ENCODE measurements at regions not wholly inside any gene's neighbourhood (a gene's known extent, or its start where the extent isn't known, plus 50 kb on each side); places are given as distances from the start of the nearest gene placed in this dataset.

DNA sequence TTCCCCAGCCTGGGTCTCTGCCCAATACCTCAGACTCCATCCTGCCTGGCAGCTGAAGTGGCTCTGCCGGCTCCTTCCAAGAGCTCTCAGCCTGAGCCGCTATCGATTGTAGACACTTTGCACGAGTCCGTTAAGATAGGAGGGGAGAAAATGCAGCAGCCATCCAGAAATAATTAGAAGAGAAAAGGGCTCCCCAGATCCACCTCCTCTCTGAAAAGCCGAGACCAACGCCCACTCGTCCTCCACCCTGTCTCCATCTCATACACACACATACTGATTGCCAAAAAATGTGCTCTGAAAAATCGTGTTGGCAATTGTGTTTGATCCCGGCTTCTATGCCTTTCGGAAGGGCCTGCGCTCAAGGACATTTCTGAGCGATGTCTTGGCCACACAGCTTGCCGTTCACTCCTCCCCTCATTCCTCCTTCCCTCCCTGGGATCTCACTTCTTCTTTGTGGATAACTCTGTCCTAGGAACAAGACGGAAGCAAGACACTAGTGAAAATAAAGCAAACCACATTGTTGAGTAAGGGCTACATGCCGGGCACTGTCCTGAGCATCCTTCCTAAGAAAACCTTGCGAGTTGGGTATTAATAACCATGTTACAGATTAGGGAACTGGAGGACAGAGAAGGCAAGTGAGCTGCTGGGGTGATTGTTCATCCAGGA, 372.8 kb upstream of the MYT1L start:
- Histone ChIP-seq H3K36me3 (ENCODE audit: control insufficient read depth, insufficient read depth, low read length) (no peaks in the 10 kb centered on the region), H3K9me3 (ENCODE audit: control insufficient read depth, insufficient read depth, low read depth, low read length) (no peaks in the 10 kb centered on the region), H3K4me1 (ENCODE audit: control insufficient read depth, extremely low read depth, insufficient read depth, low read length) (no peaks in the 10 kb centered on the region), H4K20me1 (ENCODE audit: control insufficient read depth, extremely low read depth, insufficient read depth, low read length) (no peaks in the 10 kb centered on the region), H3K79me2 (ENCODE audit: control insufficient read depth, insufficient read depth, low read length) (no peaks in the 10 kb centered on the region), H3K4me3 (replicated peaks in 1 of 4; ENCODE audit: control extremely low read depth in 1 of 4, insufficient read depth in 1 of 4, low read depth in 3 of 4, low read length in 4 of 4) (no peak overlapping the region), H2AFZ (ENCODE audit: low read length) (no peak overlapping the region), H3K27me3 (ENCODE audit: control insufficient read depth, insufficient read depth, low read length) (no peaks in the 10 kb centered on the region), H3K4me2 (ENCODE audit: extremely low read depth, insufficient read depth, low read length) (no peak overlapping the region), H3K27ac (ENCODE audit: insufficient read depth, low read length) (no peak overlapping the region), H3K9ac (ENCODE audit: insufficient read depth, low read length) (no peak overlapping the region)
- DNase-seq (ENCODE audit: low read depth in 2 of 2): no peak
- TF ChIP-seq, protein P1, sequence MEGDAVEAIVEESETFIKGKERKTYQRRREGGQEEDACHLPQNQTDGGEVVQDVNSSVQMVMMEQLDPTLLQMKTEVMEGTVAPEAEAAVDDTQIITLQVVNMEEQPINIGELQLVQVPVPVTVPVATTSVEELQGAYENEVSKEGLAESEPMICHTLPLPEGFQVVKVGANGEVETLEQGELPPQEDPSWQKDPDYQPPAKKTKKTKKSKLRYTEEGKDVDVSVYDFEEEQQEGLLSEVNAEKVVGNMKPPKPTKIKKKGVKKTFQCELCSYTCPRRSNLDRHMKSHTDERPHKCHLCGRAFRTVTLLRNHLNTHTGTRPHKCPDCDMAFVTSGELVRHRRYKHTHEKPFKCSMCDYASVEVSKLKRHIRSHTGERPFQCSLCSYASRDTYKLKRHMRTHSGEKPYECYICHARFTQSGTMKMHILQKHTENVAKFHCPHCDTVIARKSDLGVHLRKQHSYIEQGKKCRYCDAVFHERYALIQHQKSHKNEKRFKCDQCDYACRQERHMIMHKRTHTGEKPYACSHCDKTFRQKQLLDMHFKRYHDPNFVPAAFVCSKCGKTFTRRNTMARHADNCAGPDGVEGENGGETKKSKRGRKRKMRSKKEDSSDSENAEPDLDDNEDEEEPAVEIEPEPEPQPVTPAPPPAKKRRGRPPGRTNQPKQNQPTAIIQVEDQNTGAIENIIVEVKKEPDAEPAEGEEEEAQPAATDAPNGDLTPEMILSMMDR (conservative IDR thresholded peaks at IDR 0.05 in 1 of 2, IDR thresholded peaks at IDR 0.05 in 1 of 2; ENCODE audit: low read depth in 1 of 2, low read length in 2 of 2): no peak
- no peak for TF ChIP-seq EZH2 (IDR thresholded peaks at IDR 0.05; ENCODE audit: low read length, missing control alignments)

- H3K27ac ChIP-seq (ENCODE audit: insufficient read depth, low read length): no peak overlapping the region
- H3K27me3 ChIP-seq (ENCODE audit: control insufficient read depth, insufficient read depth, low read length): no peaks in the 10 kb centered on the region
- H2AFZ ChIP-seq (ENCODE audit: low read length): no peak overlapping the region
- H4K20me1 ChIP-seq (ENCODE audit: control insufficient read depth, extremely low read depth, insufficient read depth, low read length): no peaks in the 10 kb centered on the region
- no peaks in the 10 kb centered on the region for H3K9me3 ChIP-seq (ENCODE audit: control insufficient read depth, insufficient read depth, low read depth, low read length)
- H3K4me3 ChIP-seq (replicated peaks in 1 of 4; ENCODE audit: control extremely low read depth in 1 of 4, insufficient read depth in 1 of 4, low read depth in 3 of 4, low read length in 4 of 4): no peak overlapping the region
- DNase-seq (ENCODE audit: low read depth in 2 of 2): no peak
- H3K4me2 ChIP-seq (ENCODE audit: extremely low read depth, insufficient read depth, low read length): no peak overlapping the region
- no peaks in the 10 kb centered on the region for H3K79me2 ChIP-seq (ENCODE audit: control insufficient read depth, insufficient read depth, low read length)
- no peak overlapping the region for H3K9ac ChIP-seq (ENCODE audit: insufficient read depth, low read length)
- TF ChIP-seq, protein P1 (conservative IDR thresholded peaks at IDR 0.05 in 1 of 2, IDR thresholded peaks at IDR 0.05 in 1 of 2; ENCODE audit: low read depth in 1 of 2, low read length in 2 of 2): no peak
- TF ChIP-seq EZH2 (IDR thresholded peaks at IDR 0.05; ENCODE audit: low read length, missing control alignments): no peak
- no peaks in the 10 kb centered on the region for H3K4me1 ChIP-seq (ENCODE audit: control insufficient read depth, extremely low read depth, insufficient read depth, low read length)
- no peaks in the 10 kb centered on the region for H3K36me3 ChIP-seq (ENCODE audit: control insufficient read depth, insufficient read depth, low read length)
Observed at GRCh38 chr2:2703172-2703571, 372.1 kb upstream of the MYT1L start.

DNA sequence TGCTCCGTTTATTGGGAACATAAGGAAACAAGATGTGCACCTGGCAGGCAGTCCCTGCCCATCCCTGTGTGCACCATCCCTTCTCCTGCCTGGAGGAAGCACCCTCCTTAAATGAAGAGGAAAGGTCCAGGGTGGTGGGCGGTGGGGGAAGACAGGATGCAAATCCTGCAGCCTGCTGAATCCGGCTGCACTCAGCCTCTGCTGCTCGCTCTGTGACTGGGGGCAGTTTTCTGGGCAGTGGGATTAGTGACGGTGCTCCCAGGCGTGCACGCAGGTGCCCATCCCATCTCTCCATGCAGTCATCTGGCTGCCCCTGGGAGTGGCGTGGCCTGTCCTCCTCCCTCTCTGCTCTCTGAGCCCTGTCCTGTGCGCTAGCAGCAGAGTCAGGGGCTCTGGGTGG, 371.3 kb upstream of the MYT1L start:
- H3K27me3 ChIP-seq (ENCODE audit: control insufficient read depth, insufficient read depth, low read length): no peaks in the 10 kb centered on the region
- no peak for DNase-seq (ENCODE audit: low read depth in 2 of 2)
- H4K20me1 ChIP-seq (ENCODE audit: control insufficient read depth, extremely low read depth, insufficient read depth, low read length): no peaks in the 10 kb centered on the region
- H3K4me1 ChIP-seq (ENCODE audit: control insufficient read depth, extremely low read depth, insufficient read depth, low read length): no peaks in the 10 kb centered on the region
- no peak overlapping the region for H3K4me3 ChIP-seq (replicated peaks in 1 of 4; ENCODE audit: control extremely low read depth in 1 of 4, insufficient read depth in 1 of 4, low read depth in 3 of 4, low read length in 4 of 4)
- H3K79me2 ChIP-seq (ENCODE audit: control insufficient read depth, insufficient read depth, low read length): no peaks in the 10 kb centered on the region
- no peaks in the 10 kb centered on the region for H3K9me3 ChIP-seq (ENCODE audit: control insufficient read depth, insufficient read depth, low read depth, low read length)
- no peak overlapping the region for H2AFZ ChIP-seq (ENCODE audit: low read length)
- H3K36me3 ChIP-seq (ENCODE audit: control insufficient read depth, insufficient read depth, low read length): no peaks in the 10 kb centered on the region
- no peak overlapping the region for H3K27ac ChIP-seq (ENCODE audit: insufficient read depth, low read length)
- TF ChIP-seq EZH2 (IDR thresholded peaks at IDR 0.05; ENCODE audit: low read length, missing control alignments): no peak
- TF ChIP-seq, protein P1 (conservative IDR thresholded peaks at IDR 0.05 in 1 of 2, IDR thresholded peaks at IDR 0.05 in 1 of 2; ENCODE audit: low read depth in 1 of 2, low read length in 2 of 2): no peak
- H3K9ac ChIP-seq (ENCODE audit: insufficient read depth, low read length): no peak overlapping the region
- H3K4me2 ChIP-seq (ENCODE audit: extremely low read depth, insufficient read depth, low read length): no peak overlapping the region

Measured in fibroblast of lung (primary cell).